GM19397 (cell line): ENCODE measurements at regions not wholly inside any gene's neighbourhood (a gene's known extent, or its start where the extent isn't known, plus 50 kb on each side); places are given as distances from the start of the nearest gene placed in this dataset.

Source experiments
- ATAC-seq: cut with Tn5 transposase; IDR thresholded peaks from one replicate; pipeline ENCODE4 v1.9.1; 2021; ENCODE audit warnings: mild to moderate bottlenecking, moderate library complexity; ENCODE audit not compliant: unreplicated experiment

DNA sequence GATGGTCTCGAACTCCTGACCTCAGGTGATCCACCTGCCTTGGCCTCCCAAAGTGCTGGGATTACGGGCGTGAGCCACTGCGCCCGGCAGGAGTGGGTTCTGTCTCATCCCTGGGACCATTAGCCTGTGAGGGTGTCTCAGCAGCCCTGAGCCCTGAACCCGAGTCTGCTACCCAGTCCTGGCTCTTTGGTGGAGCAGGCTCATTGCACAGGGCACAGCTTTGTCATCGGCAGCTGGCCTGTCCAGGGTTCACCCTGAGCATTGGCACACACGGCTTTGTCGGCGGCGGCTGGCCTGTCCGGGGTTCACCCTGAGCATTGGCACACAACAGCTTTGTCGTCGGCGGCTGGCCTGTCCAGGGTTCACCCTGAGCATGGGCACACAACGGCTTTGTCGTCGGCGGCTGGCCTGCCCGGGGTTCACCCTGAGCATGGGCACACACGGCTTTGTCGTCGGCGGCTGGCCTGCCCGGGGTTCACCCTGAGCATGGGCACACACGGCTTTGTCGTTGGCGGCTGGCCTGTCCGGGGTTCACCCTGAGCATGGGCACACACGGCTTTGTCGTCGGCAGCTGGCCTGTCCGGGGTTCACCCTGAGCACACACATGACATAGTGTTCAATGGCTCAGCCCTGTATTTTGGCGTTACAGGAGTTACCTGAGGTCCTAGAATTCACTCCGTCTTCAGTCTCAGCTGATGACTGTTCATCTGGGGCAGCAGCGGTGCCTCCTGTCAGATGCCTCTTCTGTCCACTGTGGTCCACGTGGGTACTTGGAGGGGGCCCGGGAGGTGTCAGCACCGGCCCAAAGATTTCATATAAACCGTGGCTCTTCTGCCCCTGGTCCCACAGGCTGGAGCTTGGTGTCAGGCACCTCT, 1082.5 kb downstream of the BRD1 start:
- ATAC-seq: no peak

DNA sequence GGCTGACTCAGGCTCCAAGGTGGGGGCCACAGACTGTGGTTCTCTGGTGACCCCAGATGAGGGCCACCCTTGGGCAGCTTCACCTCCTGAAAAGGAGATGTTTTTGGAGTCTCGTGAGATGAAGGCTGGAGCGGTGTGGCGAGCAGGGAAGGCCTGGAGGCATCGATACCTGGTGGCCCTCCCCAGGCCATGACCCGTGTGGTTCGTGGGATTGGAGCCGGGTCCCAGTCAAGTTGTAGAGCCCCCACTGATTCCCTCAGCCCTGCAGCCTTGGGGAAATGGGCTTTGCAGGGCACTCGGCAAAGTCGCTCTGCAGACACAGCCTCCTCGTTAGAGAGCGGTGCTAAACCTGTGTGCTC, 1083.4 kb downstream of the BRD1 start:
- no peak for ATAC-seq

DNA sequence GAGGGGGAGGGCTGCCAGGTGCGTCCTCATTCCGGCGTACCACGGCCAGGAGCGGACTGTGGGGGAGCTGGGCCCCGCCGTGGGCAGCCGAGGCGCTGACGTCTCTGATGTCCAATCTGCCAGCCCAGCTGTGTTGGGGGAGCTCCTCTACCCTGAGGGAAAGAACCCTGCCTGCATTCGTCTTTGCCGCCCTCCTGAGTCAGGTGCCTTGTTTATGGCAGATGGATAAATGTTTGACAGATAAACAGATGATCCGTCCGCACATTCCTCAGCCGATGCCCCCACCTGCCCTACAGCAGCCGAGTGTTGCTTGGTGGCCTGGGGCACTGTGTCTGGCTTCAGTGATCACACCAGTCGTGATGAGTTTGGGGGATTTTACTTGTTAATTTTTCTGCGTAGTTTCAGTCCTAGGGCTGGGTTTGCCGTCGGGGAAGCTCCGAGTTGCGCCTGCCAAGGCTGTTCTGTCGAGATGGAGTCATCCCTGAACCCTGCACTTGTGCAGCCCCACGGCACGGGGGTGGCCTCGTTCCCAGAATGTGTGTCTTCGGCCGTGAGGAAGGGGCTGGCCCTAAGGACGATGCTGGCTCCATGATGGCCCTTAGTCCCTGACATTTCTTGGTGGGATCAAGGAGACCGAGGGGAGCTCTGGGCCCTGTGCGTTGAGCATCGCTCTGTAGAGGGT, 1083.9 kb downstream of the BRD1 start:
- ATAC-seq: no peak

GRCh38 chr22:48742556-48743343, 1084.9 kb downstream of the BRD1 start:
- ATAC-seq: no peak

GRCh38 chr22:48742191-48742555, 1085.5 kb downstream of the BRD1 start:
- no peak for ATAC-seq

- no peak for ATAC-seq
Observed at GRCh38 chr22:48741540-48741939, 1086.1 kb downstream of the BRD1 start.

DNA sequence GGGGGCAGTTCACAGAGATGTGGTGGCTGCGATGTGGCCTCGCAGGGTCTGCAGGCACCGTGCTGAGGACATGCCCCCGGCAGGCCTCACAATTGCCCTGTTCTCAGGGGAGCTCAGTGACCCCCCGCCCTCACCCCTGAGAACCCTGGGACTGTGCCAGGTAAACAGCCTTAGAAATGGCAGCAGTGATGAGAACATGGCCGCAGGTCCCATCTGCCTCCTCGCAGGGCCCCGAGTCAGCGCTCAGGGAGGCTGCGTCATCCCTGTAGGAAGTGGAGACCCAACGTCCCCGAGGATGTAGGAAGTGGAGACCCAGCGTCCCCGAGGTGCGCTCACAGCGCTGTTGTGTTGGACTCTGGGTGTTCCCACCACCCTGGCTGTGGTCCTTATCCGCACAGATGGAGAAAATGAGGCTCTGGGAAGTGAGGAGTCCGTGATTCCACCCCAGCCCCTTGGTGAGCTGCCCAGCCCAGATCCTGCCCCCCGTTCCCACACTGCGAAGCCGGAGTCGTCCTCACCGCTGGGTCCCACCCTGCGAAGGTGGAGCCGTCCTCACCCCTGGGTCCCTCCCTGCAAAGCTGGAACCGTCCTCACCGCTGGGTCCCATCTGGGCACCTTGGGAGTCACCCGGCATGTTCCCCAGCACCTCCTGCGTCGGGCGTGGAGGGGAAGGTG, 1086.8 kb downstream of the BRD1 start:
- ATAC-seq: no peak

DNA sequence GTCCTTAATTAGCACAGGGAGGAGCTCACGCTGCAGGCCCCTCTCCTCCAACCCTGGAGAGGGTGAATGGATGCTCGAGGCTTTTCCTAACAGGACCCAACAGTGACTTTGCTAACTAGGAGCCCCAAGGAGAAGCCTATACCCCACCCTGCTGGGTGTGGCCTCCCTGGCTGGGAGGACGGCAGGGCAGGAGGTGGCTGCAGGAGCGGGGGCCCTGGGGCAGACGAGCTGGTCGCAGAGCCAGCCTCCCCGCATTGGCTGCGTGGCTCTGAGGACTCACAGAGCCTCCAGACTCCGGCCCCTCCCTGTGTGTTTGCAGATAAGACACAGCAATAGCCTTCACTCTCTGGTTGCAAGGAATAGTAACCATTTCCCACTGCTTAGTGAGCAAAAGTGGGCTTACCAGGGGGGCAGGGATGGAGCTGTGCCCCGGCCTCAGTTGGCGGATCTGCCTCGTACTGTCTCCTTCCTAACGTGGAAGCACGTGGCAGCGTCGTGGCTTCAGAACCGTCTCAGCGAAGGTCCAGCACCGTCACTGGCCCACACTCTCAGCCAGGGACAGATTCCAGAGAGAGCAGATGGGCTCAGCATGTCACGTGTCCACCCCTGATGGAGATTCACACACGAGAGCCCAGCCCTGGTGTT, 1087.5 kb downstream of the BRD1 start:
- ATAC-seq: no peak

DNA sequence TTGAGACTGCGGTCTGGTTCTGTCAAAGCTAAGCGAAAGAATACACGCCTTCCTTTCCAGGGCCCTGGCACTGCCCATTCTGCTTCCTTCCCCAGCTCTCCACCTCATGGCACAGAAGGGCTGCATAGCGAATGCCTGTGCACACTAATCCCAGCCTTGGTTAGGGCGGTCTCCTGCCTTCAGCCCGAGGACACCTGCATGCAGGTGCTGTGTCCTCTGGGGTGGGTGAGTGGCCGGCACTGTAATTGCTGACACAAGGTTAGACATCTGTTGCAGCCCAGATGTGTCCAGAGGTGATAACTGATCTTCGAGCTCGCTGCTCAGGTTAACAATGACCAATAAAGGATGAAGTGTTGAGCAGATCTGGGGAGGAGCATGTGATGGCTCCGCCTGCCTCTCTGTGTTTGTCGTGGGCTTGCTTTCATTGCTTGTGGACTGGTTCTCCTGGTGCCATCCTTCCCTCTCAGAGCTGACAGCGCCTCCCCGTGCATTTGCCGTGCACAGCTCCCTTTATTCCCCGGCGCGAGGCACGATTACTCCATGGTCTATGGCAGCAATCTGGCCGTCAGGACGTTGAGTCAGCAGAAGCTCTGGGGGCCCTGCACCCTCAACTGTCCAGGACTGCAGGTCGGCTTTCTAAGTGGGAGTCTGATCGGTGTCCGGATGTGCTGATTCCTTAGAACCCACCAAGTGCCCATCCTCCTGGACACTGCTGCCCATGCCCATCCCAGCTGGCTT, 1088.2 kb downstream of the BRD1 start:
- ATAC-seq: no peak

DNA sequence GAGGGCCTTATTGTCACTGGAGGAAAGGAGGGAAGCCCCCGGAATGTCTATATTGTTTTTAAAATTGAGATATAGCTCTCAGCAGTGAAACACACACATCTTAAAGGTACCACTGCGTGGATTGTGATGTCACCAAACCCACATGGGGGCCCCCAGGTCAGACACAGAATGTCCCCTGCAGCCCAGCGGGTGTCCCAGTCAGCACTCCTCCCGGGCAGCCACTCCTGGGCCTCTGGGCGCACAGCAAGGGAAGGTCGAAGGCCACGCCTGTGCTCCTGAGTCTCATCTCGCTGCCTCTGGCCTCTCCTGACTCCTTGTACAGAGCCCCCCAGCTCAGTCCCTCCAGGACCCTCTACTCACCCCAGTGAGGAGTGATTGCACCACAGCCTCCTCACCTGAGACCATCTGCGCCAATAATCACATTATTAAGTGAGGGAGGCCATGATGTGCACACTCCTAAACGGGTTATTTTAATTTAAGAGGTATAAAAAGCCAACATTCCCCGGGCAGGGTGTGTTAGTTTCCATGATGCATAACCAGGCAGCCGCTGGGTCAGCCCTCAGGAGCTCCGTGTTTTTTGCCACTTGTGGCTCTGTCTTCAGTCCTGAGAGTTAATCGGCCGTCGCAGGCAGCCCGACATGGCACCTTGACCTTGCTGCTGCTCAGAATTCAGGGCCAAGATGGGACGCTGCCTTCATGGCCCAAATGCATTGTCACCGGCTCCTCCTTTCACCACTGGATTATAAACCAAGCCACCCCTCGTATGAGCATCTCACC, 1089.3 kb downstream of the BRD1 start:
- no peak for ATAC-seq

GRCh38 chr22:48737461-48738203, 1090.0 kb downstream of the BRD1 start:
- no peak for ATAC-seq

- ATAC-seq: no peak
Observed at GRCh38 chr22:48736593-48737460, 1090.8 kb downstream of the BRD1 start.

DNA sequence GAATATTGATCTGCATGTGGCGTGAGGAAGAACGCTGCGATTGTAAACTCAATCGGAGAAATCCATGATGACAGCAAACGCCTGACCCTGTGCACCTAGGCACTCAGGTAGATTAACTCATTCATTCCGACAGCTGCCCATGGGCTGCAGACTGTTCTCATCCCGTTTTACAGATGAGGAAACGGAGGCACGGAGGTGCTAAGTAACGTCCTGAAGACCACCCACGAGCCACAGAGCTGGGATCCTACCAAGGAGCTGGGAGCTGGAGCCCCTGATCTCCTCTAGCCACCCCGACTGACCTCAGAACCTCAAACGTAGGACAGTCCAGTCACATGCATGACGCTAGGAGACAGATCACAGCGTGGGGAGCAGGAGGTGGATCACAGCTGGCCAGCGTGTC, 1092.7 kb downstream of the BRD1 start:
- no peak for ATAC-seq

DNA sequence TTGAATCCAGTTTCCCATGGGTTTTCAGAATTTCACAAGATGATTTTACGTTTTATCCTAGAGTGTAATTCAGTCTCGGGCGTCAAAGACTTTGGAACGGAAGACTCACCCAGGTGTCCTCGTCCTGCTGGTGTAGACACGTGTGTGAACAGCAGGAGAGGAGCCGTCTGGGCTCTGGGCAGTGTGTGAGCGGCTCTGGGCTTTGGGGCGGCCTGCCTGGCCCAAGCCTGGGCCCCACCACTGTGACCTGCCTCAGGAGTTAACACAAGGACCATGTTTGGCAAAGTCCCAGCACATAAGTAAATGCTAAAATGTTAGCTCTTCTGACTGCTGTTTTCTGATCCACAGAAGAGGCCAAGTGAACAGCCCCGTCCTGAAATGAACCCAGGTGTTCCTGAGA, 1093.3 kb downstream of the BRD1 start:
- no peak for ATAC-seq

- ATAC-seq: no peak
Observed at GRCh38 chr22:48729499-48730171, 1098.0 kb downstream of the BRD1 start.

DNA sequence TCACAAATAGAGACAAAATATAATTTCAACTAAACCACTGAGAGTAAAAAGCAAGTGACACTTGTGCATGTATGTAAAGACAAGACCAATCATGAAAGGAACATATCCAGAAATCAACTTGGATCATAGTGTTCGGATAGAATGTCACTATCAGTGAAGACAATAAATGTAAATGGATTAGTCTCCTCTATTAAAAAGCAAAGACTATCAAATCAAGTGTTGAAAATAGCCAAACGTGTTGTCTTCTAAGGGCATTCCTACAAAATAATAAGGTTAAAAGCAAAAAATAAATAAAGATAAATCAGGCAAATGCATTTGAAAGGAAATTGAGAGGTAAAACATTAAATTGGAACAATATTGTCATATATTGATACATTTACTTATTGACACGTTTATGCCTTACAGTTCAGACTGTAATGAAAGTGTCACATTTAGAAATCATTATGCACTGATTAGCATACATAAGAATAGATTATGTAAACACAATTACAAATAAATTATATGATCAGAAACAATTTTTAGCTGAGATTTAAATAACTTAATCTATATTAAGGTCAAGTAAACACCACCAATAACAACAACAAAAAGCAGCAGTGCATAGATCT, 1100.1 kb downstream of the BRD1 start:
- ATAC-seq: no peak

DNA sequence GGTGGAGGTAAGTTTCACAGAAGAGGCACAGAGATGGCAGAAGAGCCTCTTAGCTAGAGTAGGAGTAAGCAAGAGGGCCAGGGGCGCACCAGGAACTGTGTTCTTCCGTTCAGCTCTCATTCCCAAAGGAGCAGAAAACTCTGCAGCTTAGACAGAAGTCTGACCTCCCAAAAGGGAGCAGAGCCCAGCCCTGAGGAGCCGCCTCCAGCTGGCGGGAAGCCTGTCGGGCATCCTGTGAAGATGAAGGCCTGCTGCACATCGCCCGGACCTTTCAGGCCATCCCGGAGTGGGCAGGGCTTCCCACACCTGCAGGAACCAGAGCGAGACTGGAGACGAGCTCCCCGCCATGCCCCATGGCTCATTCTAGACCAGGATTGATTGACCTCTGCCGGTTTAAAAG, 1102.8 kb downstream of the BRD1 start:
- no peak for ATAC-seq
